ENCODE measurements at regions not wholly inside any gene's neighbourhood (a gene's known extent, or its start where the extent isn't known, plus 50 kb on each side); places are given as distances from the start of the nearest gene placed in this dataset.

- TF ChIP-seq CTCF (IDR thresholded peaks at IDR 0.05 in 8 of 11, conservative IDR thresholded peaks at IDR 0.05 in 3 of 11): no peak
- no peak for TF ChIP-seq POLR2A (IDR thresholded peaks at IDR 0.05)
- TF ChIP-seq POLR2AphosphoS5 (IDR thresholded peaks at IDR 0.05): no peak
These were observed 350.7 kb downstream of the RMST start for GRCh38 chr12:97813301-97813700.

All from spleen (tissue), 7 donors.